SK-N-SH treated with all-trans-retinoic acid at 6 μM for 48 hours (cell line): ENCODE measurements at regions not wholly inside any gene's neighbourhood (a gene's known extent, or its start where the extent isn't known, plus 50 kb on each side); places are given as distances from the start of the nearest gene placed in this dataset.
"Not testable (repeated sequence)": the region's sequence is repeated elsewhere in the genome, so short reads cannot be mapped to it uniquely, and the experiment has no call there.

Experiments
- ATAC-seq: fragments of 200-7000 bp; cut with Tn5 transposase; 3 replicates; pipeline ENCODE4 v1.9.1; 2020; ENCODE audit warnings: mild to moderate bottlenecking, moderate library complexity
- ARNTL ChIP-seq: fragments of 450-650 bp; formaldehyde crosslinking; IDR thresholded peaks from 2 replicates; pipeline ENCODE4 v1.5.0; 2020; ENCODE audit warnings: low read depth, mild to moderate bottlenecking, moderate library complexity, borderline replicate concordance
- BACH2 ChIP-seq: fragments of 250-450 bp; sonication (Bioruptor Pico); IDR thresholded peaks from 2 replicates; pipeline ENCODE4 v1.9.0; 2021; ENCODE audit warnings: mild to moderate bottlenecking, borderline replicate concordance
- CSDC2 ChIP-seq: fragments of 250-450 bp; sonication (Bioruptor Pico); IDR thresholded peaks from 2 replicates; pipeline ENCODE4 v1.5.0; 2020; ENCODE audit warnings: mild to moderate bottlenecking, moderate library complexity
- ESRRG ChIP-seq: fragments of 250-450 bp; sonication (Bioruptor Pico); IDR thresholded peaks from 2 replicates; pipeline ENCODE4 v1.6.1; 2021; ENCODE audit warnings: mild to moderate bottlenecking
- GLIS3 ChIP-seq: fragments of 250-450 bp; sonication (Bioruptor Pico); IDR thresholded peaks from 2 replicates; pipeline ENCODE4 v1.5.0; 2020; ENCODE audit warnings: mild to moderate bottlenecking, moderate library complexity
- ISL1 ChIP-seq: fragments of 250-450 bp; sonication (Bioruptor Pico); IDR thresholded peaks from 2 replicates; pipeline ENCODE4 v2.1.2; 2022; ENCODE audit warnings: mild to moderate bottlenecking, moderate library complexity
- OSR1 ChIP-seq: fragments of 250-450 bp; sonication (Bioruptor Pico); IDR thresholded peaks from 2 replicates; pipeline ENCODE4 v1.8.0; 2022; ENCODE audit warnings: moderate library complexity, mild to moderate bottlenecking, inconsistent platforms
- PATZ1 ChIP-seq: fragments of 250-450 bp; sonication (Bioruptor Pico); IDR thresholded peaks from 2 replicates; pipeline ENCODE4 v1.8.0; 2020; ENCODE audit warnings: mild to moderate bottlenecking, moderate library complexity, borderline replicate concordance
- PPARA ChIP-seq: fragments of 250-450 bp; sonication (Bioruptor Pico); IDR thresholded peaks from 2 replicates; pipeline ENCODE4 v1.5.0; 2020; ENCODE audit warnings: mild to moderate bottlenecking, borderline replicate concordance
- RARB ChIP-seq: fragments of 250-450 bp; sonication (Bioruptor Pico); IDR thresholded peaks from 2 replicates; pipeline ENCODE4 v1.8.0; 2021; ENCODE audit warnings: mild to moderate bottlenecking, moderate library complexity
- SNAI2 ChIP-seq: fragments of 250-450 bp; sonication (Bioruptor Pico); IDR thresholded peaks from 2 replicates; pipeline ENCODE4 v1.5.0; 2020; ENCODE audit warnings: mild to moderate bottlenecking, moderate library complexity
- TCF4 ChIP-seq: fragments of 250-450 bp; sonication (Bioruptor Pico); IDR thresholded peaks from 2 replicates; pipeline ENCODE4 v1.8.0; 2021; ENCODE audit warnings: mild to moderate bottlenecking, moderate library complexity, borderline replicate concordance
- ZC3H10 ChIP-seq: fragments of 250-450 bp; sonication (Bioruptor Pico); IDR thresholded peaks from 2 replicates; pipeline ENCODE4 v1.5.1; 2021; ENCODE audit warnings: mild to moderate bottlenecking, moderate library complexity
- ZFP3 ChIP-seq: fragments of 250-450 bp; sonication (Bioruptor Pico); IDR thresholded peaks from 2 replicates; pipeline ENCODE4 v1.5.0; 2020; ENCODE audit warnings: mild to moderate bottlenecking, moderate library complexity
- ZFP30 ChIP-seq: fragments of 450-650 bp; formaldehyde crosslinking; IDR thresholded peaks from 2 replicates; pipeline ENCODE4 v1.5.0; 2022; ENCODE audit warnings: mild to moderate bottlenecking, moderate library complexity
- ZNF565 ChIP-seq: fragments of 450-650 bp; formaldehyde crosslinking; conservative IDR thresholded peaks from 2 replicates; pipeline ENCODE4 v1.5.0; 2020; ENCODE audit warnings: low read depth, mild to moderate bottlenecking, moderate library complexity
- ZNF70 ChIP-seq: fragments of 450-650 bp; formaldehyde crosslinking; IDR thresholded peaks from 2 replicates; pipeline ENCODE4 v1.5.0; 2020; ENCODE audit warnings: mild to moderate bottlenecking, moderate library complexity
- ZNF8 ChIP-seq: fragments of 450-650 bp; formaldehyde crosslinking; IDR thresholded peaks from 2 replicates; pipeline ENCODE4 v1.5.0; 2020; ENCODE audit warnings: mild to moderate bottlenecking, moderate library complexity
- TF ChIP-seq, protein P1 (sequence below): fragments of 250-450 bp; sonication (Bioruptor Pico); IDR thresholded peaks from 2 replicates; pipeline ENCODE4 v1.5.1; 2020; ENCODE audit warnings: low read depth, mild to moderate bottlenecking, moderate library complexity
- TF ChIP-seq, protein P2 (sequence below): fragments of 250-450 bp; sonication (Bioruptor Pico); IDR thresholded peaks from 2 replicates; pipeline ENCODE4 v1.8.0; 2021; ENCODE audit warnings: low read depth, mild to moderate bottlenecking, moderate library complexity, borderline replicate concordance
- TF ChIP-seq, protein P3 (sequence below): fragments of 250-450 bp; sonication (Bioruptor Pico); IDR thresholded peaks from 2 replicates; pipeline ENCODE4 v1.5.0; 2020; ENCODE audit warnings: mild to moderate bottlenecking, moderate library complexity
- TF ChIP-seq, protein P4 (sequence below): fragments of 250-450 bp; sonication (Bioruptor Pico); IDR thresholded peaks from 2 replicates; pipeline ENCODE4 v1.5.1; 2021; ENCODE audit warnings: mild to moderate bottlenecking, moderate library complexity

DNA sequence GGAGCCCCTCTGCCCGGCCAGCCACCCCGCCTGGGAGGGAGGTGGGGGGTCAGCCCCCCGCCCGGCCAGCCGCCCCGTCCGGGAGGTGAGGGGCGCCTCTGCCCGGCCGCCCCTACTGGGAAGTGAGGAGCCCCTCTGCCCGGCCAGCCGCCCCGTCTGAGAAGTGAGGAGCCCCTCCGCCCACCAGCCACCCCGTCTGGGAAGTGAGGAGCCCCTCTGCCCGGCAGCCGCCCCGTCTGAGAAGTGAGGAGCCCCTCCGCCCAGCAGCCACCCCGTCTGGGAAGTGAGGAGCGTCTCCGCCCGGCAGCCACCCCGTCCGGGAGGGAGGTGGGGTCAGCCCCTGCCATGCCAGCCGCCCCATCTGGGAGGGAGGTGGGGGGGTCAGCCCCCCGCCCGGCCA is 102.8 kb downstream of the ID4 start:
- not testable (repeated sequence) for ATAC-seq

DNA sequence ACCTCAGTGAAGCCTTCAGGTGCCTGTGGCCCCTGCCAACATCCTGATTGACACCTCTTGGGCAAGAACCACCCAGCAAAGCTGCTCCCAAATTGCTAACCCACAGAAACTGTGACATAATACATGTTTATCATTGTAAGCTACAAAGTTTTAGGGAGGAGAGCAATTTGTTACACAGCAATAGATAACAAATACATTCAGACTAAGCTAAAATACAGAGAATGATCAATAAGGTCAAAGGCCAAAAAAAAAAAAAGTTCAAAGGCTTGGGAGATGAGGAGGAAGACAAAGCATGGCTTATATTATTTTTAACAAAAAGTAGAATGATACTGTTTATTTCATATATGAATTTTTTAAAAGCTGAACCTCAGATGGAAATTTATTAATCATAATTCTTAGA is 105.9 kb downstream of the ID4 start:
- ATAC-seq: no peak
- TF ChIP-seq ESRRG (CRISPR knock-in tag) (no peak), RARB (no peak), PPARA (CRISPR knock-in tag) (no peak), ZC3H10 (CRISPR knock-in tag) (no peak), SNAI2 (CRISPR knock-in tag) (no peak)
- TF ChIP-seq, protein P1, sequence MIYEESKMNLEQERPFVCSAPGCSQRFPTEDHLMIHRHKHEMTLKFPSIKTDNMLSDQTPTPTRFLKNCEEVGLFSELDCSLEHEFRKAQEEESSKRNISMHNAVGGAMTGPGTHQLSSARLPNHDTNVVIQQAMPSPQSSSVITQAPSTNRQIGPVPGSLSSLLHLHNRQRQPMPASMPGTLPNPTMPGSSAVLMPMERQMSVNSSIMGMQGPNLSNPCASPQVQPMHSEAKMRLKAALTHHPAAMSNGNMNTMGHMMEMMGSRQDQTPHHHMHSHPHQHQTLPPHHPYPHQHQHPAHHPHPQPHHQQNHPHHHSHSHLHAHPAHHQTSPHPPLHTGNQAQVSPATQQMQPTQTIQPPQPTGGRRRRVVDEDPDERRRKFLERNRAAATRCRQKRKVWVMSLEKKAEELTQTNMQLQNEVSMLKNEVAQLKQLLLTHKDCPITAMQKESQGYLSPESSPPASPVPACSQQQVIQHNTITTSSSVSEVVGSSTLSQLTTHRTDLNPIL (CRISPR knock-in tag): no peak
- TF ChIP-seq, protein P2, sequence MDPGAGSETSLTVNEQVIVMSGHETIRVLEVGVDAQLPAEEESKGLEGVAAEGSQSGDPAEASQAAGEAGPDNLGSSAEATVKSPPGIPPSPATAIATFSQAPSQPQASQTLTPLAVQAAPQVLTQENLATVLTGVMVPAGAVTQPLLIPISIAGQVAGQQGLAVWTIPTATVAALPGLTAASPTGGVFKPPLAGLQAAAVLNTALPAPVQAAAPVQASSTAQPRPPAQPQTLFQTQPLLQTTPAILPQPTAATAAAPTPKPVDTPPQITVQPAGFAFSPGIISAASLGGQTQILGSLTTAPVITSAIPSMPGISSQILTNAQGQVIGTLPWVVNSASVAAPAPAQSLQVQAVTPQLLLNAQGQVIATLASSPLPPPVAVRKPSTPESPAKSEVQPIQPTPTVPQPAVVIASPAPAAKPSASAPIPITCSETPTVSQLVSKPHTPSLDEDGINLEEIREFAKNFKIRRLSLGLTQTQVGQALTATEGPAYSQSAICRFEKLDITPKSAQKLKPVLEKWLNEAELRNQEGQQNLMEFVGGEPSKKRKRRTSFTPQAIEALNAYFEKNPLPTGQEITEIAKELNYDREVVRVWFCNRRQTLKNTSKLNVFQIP (CRISPR knock-in tag): no peak
- TF ChIP-seq, protein P3, sequence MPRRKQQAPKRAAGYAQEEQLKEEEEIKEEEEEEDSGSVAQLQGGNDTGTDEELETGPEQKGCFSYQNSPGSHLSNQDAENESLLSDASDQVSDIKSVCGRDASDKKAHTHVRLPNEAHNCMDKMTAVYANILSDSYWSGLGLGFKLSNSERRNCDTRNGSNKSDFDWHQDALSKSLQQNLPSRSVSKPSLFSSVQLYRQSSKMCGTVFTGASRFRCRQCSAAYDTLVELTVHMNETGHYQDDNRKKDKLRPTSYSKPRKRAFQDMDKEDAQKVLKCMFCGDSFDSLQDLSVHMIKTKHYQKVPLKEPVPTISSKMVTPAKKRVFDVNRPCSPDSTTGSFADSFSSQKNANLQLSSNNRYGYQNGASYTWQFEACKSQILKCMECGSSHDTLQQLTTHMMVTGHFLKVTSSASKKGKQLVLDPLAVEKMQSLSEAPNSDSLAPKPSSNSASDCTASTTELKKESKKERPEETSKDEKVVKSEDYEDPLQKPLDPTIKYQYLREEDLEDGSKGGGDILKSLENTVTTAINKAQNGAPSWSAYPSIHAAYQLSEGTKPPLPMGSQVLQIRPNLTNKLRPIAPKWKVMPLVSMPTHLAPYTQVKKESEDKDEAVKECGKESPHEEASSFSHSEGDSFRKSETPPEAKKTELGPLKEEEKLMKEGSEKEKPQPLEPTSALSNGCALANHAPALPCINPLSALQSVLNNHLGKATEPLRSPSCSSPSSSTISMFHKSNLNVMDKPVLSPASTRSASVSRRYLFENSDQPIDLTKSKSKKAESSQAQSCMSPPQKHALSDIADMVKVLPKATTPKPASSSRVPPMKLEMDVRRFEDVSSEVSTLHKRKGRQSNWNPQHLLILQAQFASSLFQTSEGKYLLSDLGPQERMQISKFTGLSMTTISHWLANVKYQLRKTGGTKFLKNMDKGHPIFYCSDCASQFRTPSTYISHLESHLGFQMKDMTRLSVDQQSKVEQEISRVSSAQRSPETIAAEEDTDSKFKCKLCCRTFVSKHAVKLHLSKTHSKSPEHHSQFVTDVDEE (CRISPR knock-in tag): no peak

DNA sequence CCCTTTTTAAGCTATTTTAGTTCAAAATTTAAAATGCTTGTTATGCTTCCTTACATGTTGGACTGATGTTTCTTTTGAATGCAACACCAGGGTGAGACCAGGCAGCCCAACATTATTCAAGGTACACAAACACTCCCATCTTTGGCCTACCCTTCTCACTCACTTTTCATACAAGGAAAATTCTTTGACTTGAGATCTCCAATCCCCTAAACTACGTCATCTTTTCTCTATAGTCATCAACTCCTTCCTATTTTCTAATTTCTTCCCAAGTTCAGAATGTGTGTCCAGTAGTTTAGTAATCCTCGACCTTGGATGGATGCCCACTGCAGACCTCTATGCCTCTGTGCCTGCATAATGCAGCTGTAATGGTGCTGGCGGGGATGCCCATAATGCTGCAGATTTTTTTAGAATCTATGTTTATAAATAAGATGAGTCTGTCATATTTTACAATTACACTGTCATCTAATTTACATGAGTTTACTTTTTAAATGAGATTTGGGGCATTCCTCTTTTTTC is 108.7 kb downstream of the ID4 start:
- no peak for ATAC-seq
- TF ChIP-seq TCF4 (CRISPR knock-in tag): no peak
- TF ChIP-seq, protein P1 (CRISPR knock-in tag): no peak

DNA sequence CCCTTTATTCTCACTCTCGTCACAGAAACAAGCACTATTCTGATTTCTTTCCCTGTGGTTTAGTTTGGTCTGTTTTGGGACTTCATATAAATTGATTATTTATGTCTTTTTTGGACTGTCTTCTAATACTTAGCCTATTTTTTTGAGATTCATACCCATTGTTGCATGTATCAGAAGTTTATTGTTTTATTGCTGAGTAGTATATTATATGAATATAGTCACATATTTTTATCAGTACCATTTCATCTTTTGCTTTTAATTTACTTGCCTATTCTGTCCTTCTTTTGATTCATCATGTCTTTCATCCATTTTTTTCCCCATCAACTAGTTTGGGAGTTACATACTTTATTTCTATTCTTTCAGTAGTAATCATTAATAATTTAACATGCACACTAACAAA is 112.0 kb downstream of the ID4 start:
- no peak for ATAC-seq

More for the DNA sequence above, 112.0 kb downstream of the ID4 start:
- TF ChIP-seq ZFP3 (no peak), OSR1 (CRISPR knock-in tag) (no peak), PATZ1 (CRISPR knock-in tag) (no peak), ZNF8 (CRISPR knock-in tag) (no peak), SNAI2 (CRISPR knock-in tag) (no peak), GLIS3 (CRISPR knock-in tag) (no peak), ARNTL (CRISPR knock-in tag) (no peak), TCF4 (CRISPR knock-in tag) (no peak), BACH2 (CRISPR knock-in tag) (no peak), RARB (no peak), ESRRG (CRISPR knock-in tag) (no peak), ZNF565 (CRISPR knock-in tag) (no peak), PPARA (CRISPR knock-in tag) (no peak), ISL1 (CRISPR knock-in tag) (no peak), ZNF70 (CRISPR knock-in tag) (no peak), ZFP30 (CRISPR knock-in tag) (no peak), CSDC2 (CRISPR knock-in tag) (no peak)
- TF ChIP-seq, protein P1 (CRISPR knock-in tag): no peak
- TF ChIP-seq, protein P2 (CRISPR knock-in tag): no peak
- TF ChIP-seq, protein P4, sequence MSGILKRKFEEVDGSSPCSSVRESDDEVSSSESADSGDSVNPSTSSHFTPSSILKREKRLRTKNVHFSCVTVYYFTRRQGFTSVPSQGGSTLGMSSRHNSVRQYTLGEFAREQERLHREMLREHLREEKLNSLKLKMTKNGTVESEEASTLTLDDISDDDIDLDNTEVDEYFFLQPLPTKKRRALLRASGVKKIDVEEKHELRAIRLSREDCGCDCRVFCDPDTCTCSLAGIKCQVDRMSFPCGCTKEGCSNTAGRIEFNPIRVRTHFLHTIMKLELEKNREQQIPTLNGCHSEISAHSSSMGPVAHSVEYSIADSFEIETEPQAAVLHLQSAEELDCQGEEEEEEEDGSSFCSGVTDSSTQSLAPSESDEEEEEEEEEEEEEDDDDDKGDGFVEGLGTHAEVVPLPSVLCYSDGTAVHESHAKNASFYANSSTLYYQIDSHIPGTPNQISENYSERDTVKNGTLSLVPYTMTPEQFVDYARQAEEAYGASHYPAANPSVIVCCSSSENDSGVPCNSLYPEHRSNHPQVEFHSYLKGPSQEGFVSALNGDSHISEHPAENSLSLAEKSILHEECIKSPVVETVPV (CRISPR knock-in tag): no peak
